ENCODE measurements at regions not wholly inside any gene's neighbourhood (a gene's known extent, or its start where the extent isn't known, plus 50 kb on each side); places are given as distances from the start of the nearest gene placed in this dataset.

DNA sequence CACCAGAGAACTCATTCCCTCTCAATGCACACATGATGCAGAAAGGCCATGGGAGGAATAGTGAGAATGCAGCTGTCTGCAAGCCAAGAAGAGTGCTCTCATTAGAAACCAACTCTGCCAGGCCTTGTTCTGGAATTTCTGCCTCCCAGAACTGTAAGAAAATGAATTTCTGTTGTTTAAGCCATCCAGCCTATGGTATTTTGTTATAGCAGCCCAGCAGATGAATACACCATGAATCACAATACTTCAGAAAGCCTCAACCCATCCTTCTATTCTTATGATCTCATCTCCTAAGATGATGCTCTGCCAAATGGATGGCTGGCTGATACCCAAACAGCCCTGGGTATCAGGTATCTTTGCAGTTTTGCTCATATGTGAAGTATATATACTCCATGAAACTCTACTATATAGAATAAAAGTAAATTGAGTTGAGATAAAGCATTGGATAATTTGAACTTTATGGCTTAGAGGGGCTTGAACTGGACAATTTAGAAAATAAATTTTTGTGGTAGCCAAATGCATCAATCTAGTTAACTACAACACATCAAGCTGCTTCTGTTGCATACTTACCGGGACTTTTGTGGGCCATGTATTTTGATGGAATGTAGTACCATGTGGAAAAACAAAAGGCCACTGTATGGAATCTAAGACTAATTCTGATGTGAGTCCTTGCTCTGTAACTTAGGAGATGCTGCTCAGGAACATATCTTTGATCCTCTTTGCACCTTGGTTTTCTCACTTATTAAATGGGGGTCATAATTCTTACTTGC lies 245.9 kb downstream of the HS3ST1 start (continued):
- TF ChIP-seq CHD2 (IDR thresholded peaks at IDR 0.05; ENCODE audit: low read length, partially characterized antibody) (no peak), GATA2 (CRISPR knock-in tag; IDR thresholded peaks at IDR 0.05) (no peak)
- TF ChIP-seq, protein P1, sequence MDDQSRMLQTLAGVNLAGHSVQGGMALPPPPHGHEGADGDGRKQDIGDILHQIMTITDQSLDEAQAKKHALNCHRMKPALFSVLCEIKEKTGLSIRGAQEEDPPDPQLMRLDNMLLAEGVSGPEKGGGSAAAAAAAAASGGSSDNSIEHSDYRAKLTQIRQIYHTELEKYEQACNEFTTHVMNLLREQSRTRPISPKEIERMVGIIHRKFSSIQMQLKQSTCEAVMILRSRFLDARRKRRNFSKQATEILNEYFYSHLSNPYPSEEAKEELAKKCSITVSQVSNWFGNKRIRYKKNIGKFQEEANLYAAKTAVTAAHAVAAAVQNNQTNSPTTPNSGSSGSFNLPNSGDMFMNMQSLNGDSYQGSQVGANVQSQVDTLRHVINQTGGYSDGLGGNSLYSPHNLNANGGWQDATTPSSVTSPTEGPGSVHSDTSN (IDR thresholded peaks at IDR 0.05) = no peak

DNA sequence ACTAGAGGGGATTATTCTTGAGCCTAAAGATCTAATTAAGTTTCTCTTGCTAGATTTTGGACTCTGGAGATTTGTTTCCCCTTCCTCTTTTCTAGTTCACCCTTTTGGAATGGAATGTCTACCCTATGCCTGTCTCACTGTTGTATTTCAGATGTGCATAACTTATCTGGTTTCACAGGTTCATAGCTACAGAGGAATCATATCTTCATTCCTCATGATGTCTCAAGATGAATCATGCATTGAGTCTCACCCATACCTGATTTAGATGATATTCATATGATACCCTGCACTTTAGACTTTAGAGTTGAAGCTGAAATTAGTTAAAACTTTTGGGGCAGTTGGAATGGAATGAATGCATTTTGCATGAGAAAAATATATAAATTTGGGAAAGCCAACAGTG lies 246.7 kb downstream of the HS3ST1 start:
- no peaks in the 10 kb centered on the region for H3K79me2 ChIP-seq (ENCODE audit: insufficient read depth)
- ChIA-PET POLR2A (no interaction called here), CTCF (no interaction called here)
- no peaks in the 10 kb centered on the region for H3K36me3 ChIP-seq (replicated peaks in 1 of 2; ENCODE audit: control insufficient read depth in 1 of 2, insufficient read depth in 2 of 2, low read length in 1 of 2)
- H3F3A ChIP-seq (replicated peaks; ENCODE audit: insufficient read depth) = no peaks in the 10 kb centered on the region
- H4K20me1 ChIP-seq (ENCODE audit: insufficient read depth) = no peaks in the 10 kb centered on the region
- no peaks in the 10 kb centered on the region for H3K27me3 ChIP-seq (ENCODE audit: insufficient read depth)
- no peaks in the 10 kb centered on the region for H3K9me3 ChIP-seq
- no peaks in the 10 kb centered on the region for H3K9me2 ChIP-seq
- H3K4me2 ChIP-seq = no peak overlapping the region
- no peak overlapping the region for H3K4me3 ChIP-seq (ENCODE audit: low read depth in 2 of 2, low read length in 1 of 2)
- TF ChIP-seq SMC3 (IDR thresholded peaks at IDR 0.05; ENCODE audit: low read depth, low read length) (no peak), CHD2 (IDR thresholded peaks at IDR 0.05; ENCODE audit: low read length, partially characterized antibody) (no peak), NFIC (IDR thresholded peaks at IDR 0.05; ENCODE audit: borderline replicate concordance) (no peak), RXRA (IDR thresholded peaks at IDR 0.05; ENCODE audit: borderline replicate concordance, low read depth) (no peak), FOSL2 (IDR thresholded peaks at IDR 0.05; ENCODE audit: borderline replicate concordance, low read depth) (no peak), FOXJ3 (CRISPR knock-in tag; IDR thresholded peaks at IDR 0.05) (no peak), MXI1 (IDR thresholded peaks at IDR 0.05; ENCODE audit: low read depth, low read length) (no peak), YY1 (IDR thresholded peaks at IDR 0.05; ENCODE audit: low read depth) (no peak), FOXM1 (IDR thresholded peaks at IDR 0.05; ENCODE audit: low read depth) (no peak), EP300 (IDR thresholded peaks at IDR 0.05; ENCODE audit: borderline replicate concordance in 1 of 2, low read depth in 1 of 2, low read length in 1 of 2) (no peak), SIN3A (IDR thresholded peaks at IDR 0.05; ENCODE audit: borderline replicate concordance, low read depth, low read length) (no peak), MEF2A (IDR thresholded peaks at IDR 0.05; ENCODE audit: borderline replicate concordance, low read depth) (no peak), RFX5 (IDR thresholded peaks at IDR 0.05; ENCODE audit: low read length) (no peak)
- TF ChIP-seq, protein P2, sequence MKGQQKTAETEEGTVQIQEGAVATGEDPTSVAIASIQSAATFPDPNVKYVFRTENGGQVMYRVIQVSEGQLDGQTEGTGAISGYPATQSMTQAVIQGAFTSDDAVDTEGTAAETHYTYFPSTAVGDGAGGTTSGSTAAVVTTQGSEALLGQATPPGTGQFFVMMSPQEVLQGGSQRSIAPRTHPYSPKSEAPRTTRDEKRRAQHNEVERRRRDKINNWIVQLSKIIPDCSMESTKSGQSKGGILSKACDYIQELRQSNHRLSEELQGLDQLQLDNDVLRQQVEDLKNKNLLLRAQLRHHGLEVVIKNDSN (IDR thresholded peaks at IDR 0.05; ENCODE audit: borderline replicate concordance, low read depth) = no peak
- TF ChIP-seq, protein P3, sequence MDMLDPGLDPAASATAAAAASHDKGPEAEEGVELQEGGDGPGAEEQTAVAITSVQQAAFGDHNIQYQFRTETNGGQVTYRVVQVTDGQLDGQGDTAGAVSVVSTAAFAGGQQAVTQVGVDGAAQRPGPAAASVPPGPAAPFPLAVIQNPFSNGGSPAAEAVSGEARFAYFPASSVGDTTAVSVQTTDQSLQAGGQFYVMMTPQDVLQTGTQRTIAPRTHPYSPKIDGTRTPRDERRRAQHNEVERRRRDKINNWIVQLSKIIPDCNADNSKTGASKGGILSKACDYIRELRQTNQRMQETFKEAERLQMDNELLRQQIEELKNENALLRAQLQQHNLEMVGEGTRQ (IDR thresholded peaks at IDR 0.05; ENCODE audit: borderline replicate concordance, low read depth, low read length) = no peak
- H2AFZ ChIP-seq (ENCODE audit: low read depth) = no peak overlapping the region
- no peaks in the 10 kb centered on the region for H3K4me1 ChIP-seq (ENCODE audit: control insufficient read depth in 1 of 2, insufficient read depth in 2 of 2, low read depth in 1 of 2, low read length in 1 of 2)
- H3K27ac ChIP-seq (ENCODE audit: low read depth in 2 of 2, low read length in 1 of 2) = no peak overlapping the region
- no peak overlapping the region for H3K9ac ChIP-seq
- no peak for DNase-seq

Measured in SK-N-SH (cell line).